GM12801 (cell line): ENCODE measurements at regions not wholly inside any gene's neighbourhood (a gene's known extent, or its start where the extent isn't known, plus 50 kb on each side); places are given as distances from the start of the nearest gene placed in this dataset.

Experiments used
- TF ChIP-seq, protein P1 (sequence below): IDR thresholded peaks from one replicate; pipeline ENCODE4 v1.5.1; 2011; ENCODE audit warnings: control low read depth; ENCODE audit not compliant: insufficient read length; ENCODE audit errors: extremely low read depth

DNA sequence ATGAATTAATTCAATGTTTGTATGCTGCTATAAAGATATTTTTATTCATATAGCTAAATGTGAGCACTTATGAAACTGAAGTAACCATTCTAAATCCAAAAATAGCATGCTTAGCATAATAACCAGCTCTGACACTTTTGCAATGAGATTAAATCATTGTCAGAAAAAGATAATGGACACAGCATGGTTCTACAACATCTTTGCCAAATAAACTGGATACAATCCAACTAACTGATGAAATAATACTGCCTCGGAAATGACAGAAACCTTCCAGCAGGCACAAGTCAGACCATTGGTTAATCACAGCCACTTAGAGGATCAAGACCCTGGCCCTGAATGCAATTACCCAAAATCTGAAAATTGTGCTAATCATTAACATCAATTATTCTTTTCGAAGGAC lies 592.7 kb upstream of the ADGRL4 start:
- TF ChIP-seq, protein P1, sequence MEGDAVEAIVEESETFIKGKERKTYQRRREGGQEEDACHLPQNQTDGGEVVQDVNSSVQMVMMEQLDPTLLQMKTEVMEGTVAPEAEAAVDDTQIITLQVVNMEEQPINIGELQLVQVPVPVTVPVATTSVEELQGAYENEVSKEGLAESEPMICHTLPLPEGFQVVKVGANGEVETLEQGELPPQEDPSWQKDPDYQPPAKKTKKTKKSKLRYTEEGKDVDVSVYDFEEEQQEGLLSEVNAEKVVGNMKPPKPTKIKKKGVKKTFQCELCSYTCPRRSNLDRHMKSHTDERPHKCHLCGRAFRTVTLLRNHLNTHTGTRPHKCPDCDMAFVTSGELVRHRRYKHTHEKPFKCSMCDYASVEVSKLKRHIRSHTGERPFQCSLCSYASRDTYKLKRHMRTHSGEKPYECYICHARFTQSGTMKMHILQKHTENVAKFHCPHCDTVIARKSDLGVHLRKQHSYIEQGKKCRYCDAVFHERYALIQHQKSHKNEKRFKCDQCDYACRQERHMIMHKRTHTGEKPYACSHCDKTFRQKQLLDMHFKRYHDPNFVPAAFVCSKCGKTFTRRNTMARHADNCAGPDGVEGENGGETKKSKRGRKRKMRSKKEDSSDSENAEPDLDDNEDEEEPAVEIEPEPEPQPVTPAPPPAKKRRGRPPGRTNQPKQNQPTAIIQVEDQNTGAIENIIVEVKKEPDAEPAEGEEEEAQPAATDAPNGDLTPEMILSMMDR, result no peak

DNA sequence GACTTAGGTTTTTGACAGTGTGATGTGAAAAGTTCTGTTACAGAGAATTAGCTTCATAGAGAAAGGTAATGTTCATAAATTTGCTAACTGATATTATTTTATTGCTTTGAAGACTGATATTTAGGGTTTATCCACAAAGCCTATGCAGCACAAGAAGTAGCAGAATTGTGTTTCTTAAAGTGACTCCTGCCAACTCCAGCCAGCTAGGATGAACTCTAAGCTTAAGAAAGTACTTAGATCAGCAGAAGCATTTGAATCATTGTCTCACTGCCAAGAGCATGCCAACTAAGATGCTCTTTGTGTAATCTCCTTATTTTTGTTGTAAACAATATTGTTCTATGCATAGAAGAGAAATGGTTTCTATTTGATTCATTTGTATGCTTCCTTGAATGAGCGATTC lies 589.4 kb upstream of the ADGRL4 start:
- TF ChIP-seq, protein P1, result no peak

DNA sequence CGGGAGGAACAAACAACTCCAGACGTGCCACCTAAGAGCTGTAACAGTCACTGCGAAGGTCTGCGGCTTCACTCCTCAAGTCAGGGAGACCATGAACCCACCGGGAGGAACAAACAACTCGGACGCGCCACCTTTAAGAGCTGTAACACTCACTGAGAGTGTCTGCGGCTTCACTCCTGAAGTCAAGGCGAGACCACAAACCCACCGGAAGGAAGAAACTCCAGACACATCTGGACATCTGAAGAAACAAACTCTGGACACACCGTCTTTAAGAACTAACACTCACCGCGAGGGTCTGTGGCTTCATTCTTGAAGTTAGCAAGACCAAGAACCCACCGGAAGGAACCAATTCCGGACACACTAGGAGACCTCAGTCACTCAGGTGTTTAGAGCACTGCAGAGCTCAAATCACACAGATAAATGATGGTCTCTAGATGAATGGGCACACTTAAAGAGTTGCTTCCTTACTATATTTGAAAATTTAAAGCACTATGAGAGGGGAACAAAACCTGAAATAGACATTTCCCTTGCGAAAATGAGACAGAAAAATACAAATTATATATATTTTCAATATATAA lies 587.7 kb upstream of the ADGRL4 start:
- TF ChIP-seq, protein P1, result no peak

DNA sequence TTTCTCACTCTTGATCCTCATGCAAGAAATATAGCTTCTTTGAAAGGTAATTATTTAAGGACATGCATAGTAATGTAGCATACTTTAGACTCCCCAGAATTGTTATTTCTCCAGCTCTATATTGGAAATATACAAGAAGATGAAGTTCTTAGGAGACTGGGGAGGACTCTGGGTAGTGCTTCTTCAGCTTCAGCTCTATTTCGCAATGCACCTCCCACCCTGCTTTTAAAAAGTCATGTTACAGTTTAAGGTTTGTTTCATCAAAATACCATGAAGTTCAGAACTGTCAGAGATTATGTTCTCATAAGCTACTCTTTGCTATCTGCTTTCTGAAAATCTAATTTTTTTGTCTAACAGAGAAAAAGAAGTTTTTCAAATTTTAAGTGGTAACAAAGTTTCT lies 586.2 kb upstream of the ADGRL4 start:
- TF ChIP-seq, protein P1, result no peak

DNA sequence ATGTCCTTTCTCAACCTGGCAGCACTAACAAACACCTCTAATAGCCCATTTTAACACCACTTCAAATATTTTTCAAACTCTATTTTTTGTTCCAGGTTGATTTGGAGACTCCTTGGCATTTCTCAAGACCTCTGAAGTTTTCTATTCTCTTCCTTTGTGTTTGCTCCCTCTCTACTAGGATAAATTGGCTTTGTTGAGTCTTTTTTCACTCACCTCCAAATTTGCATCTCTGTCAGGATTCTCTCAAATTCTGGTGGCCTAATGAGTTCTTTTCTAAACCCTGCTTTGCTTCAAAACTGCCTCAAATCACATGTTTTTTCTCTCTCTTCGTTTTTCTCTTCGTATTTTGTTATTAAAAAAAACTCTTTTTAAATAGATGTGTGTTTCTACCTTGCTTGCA lies 582.2 kb upstream of the ADGRL4 start:
- TF ChIP-seq, protein P1, result no peak

DNA sequence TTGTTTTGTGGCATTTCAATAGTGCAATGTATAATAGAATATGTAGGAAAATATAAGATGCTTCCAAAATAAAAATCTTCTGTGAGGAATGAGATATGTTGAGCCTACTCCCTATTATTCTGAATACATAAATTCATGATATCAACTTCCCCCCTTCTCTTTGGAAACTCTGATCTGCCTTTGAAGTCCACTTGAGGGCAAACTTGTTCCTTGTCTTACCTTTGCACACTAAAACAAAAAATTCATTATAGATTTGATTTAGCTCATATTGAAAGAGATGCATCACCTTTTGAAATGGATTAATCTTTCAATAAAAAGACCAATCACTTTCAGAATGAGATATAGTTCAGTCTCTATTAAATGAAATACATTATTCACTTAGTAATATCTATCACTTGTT lies 580.7 kb upstream of the ADGRL4 start:
- TF ChIP-seq, protein P1, result no peak

DNA sequence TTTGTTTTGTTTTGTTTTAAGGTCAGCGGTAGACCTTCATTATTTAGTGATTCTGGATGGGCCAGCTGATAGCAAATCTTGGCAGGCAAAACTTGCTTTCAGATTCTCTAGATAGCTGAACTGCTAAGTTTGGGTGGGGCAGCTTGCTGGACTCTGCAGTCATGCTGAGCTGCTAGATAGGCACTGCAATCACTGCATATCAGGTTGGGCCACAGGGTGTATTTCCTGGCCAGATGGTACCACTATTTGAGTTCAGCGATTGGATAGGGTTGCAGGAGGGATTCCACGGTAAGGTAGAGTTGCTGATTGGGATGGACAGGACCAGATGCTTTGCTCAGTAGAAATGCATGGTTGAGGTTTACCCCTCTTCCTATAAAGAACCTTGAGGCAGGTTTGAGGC lies 579.3 kb upstream of the ADGRL4 start:
- TF ChIP-seq, protein P1, result no peak
